Testis (tissue), 2 donors: ENCODE measurements at regions not wholly inside any gene's neighbourhood (a gene's known extent, or its start where the extent isn't known, plus 50 kb on each side); places are given as distances from the start of the nearest gene placed in this dataset.
"Not testable (repeated sequence)": the region's sequence is repeated elsewhere in the genome, so short reads cannot be mapped to it uniquely, and the experiment has no call there.

ENCODE experiments used
- CTCF ChIP-seq, 3 experiments: fragments of 450-650 bp in 2 of 3; fragments of 200-600 bp in 1 of 3; sonication (generic) in 1 of 3; IDR thresholded peaks; one replicate each; pipeline ENCODE4 v1.5.1; 2016 to 2019; ENCODE audit warnings: antibody characterized with exemption in 3 of 3, mild to moderate bottlenecking in 2 of 3, moderate library complexity in 1 of 3
- POLR2A ChIP-seq: fragments of 450-650 bp; IDR thresholded peaks from one replicate; pipeline ENCODE4 v1.6.1; 2017; ENCODE audit warnings: antibody characterized with exemption, mild to moderate bottlenecking, moderate library complexity

- TF ChIP-seq POLR2A; CTCF (IDR thresholded peaks at IDR 0.05): not testable (repeated sequence)
These were observed 271.5 kb upstream of the PLGLB2 start for GRCh38 chr2:87476223-87476872.
